ENCODE measurements at regions not wholly inside any gene's neighbourhood (a gene's known extent, or its start where the extent isn't known, plus 50 kb on each side); places are given as distances from the start of the nearest gene placed in this dataset.
"Not testable (repeated sequence)": the region's sequence is repeated elsewhere in the genome, so short reads cannot be mapped to it uniquely, and the experiment has no call there.

DNA sequence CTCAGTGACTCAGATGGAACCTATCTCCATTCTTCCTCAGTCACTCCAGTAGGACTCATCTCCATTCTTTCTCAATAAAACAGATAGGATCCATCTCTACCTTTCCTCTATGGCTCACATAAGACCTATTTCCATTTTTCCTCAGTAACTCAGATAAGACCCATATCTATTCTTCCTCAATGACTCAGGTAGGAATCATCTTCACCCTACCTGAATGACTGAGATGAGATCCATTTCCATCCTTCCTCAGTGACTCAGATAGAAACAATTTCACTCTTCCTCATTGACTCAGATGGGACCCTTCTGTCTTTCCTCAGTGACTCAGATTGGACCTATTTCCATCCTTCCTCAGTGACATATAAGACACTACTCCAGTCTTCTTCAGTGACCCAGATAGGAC, 165.1 kb downstream of the FBXO4 start:
- DNase-seq (ENCODE audit: low read depth) (no peak), FAIRE-seq (no peak)
- H3K36me3 ChIP-seq (ENCODE audit: insufficient read depth, low read length), result no peaks in the 10 kb centered on the region
- no peaks in the 10 kb centered on the region for H3K4me1 ChIP-seq (ENCODE audit: insufficient read depth, low read length)
- H3K4me3 ChIP-seq (ENCODE audit: insufficient read depth, low read depth, low read length), result no peak overlapping the region
- no peaks in the 10 kb centered on the region for H3K4me1 Mint-ChIP-seq (ENCODE audit: low read depth, unreplicated experiment)
- H3K4me3 Mint-ChIP-seq (ENCODE audit: unreplicated experiment), result no peak overlapping the region
- no peaks in the 10 kb centered on the region for H3K27me3 Mint-ChIP-seq (ENCODE audit: low read depth, unreplicated experiment)
- no peak overlapping the region for H2AFZ ChIP-seq (ENCODE audit: low read depth, low read length)
- no peak overlapping the region for H3K27ac ChIP-seq (ENCODE audit: low read depth, low read length)
- no peak overlapping the region for H3K4me2 ChIP-seq (ENCODE audit: low read length)
- TF ChIP-seq EZH2 (IDR thresholded peaks at IDR 0.05; ENCODE audit: insufficient read depth, low read length), result no peak
- TF ChIP-seq, protein P1, sequence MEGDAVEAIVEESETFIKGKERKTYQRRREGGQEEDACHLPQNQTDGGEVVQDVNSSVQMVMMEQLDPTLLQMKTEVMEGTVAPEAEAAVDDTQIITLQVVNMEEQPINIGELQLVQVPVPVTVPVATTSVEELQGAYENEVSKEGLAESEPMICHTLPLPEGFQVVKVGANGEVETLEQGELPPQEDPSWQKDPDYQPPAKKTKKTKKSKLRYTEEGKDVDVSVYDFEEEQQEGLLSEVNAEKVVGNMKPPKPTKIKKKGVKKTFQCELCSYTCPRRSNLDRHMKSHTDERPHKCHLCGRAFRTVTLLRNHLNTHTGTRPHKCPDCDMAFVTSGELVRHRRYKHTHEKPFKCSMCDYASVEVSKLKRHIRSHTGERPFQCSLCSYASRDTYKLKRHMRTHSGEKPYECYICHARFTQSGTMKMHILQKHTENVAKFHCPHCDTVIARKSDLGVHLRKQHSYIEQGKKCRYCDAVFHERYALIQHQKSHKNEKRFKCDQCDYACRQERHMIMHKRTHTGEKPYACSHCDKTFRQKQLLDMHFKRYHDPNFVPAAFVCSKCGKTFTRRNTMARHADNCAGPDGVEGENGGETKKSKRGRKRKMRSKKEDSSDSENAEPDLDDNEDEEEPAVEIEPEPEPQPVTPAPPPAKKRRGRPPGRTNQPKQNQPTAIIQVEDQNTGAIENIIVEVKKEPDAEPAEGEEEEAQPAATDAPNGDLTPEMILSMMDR (IDR thresholded peaks at IDR 0.05; ENCODE audit: insufficient read depth, low read depth, low read length), result no peak
- peaks cover 3% of the 10 kb centered on the region for H3K9me3 Mint-ChIP-seq (ENCODE audit: unreplicated experiment)
- H3K36me3 Mint-ChIP-seq (ENCODE audit: low read depth, unreplicated experiment), result no peaks in the 10 kb centered on the region
- H3K9ac ChIP-seq (ENCODE audit: low read length), result no peak overlapping the region
- no peak overlapping the region for H3K27ac Mint-ChIP-seq (ENCODE audit: unreplicated experiment)
- no peaks in the 10 kb centered on the region for H3K9me3 ChIP-seq (ENCODE audit: insufficient read depth, low read depth, low read length)
- no peaks in the 10 kb centered on the region for H3K27me3 ChIP-seq (ENCODE audit: insufficient read depth, low read length)
- no peaks in the 10 kb centered on the region for H3K79me2 ChIP-seq (ENCODE audit: insufficient read depth, low read length)
- H4K20me1 ChIP-seq (ENCODE audit: insufficient read depth, low read length), result no peaks in the 10 kb centered on the region

GRCh38 chr5:42099846-42100245, 174.8 kb downstream of the FBXO4 start:
- H3K4me3 Mint-ChIP-seq (ENCODE audit: unreplicated experiment); DNase-seq (ENCODE audit: low read depth); H3K27me3 ChIP-seq (ENCODE audit: insufficient read depth, low read length); H3K36me3 Mint-ChIP-seq (ENCODE audit: low read depth, unreplicated experiment); H3K79me2 ChIP-seq (ENCODE audit: insufficient read depth, low read length); H3K27ac Mint-ChIP-seq (ENCODE audit: unreplicated experiment); H3K27ac ChIP-seq (ENCODE audit: low read depth, low read length); H3K9me3 ChIP-seq (ENCODE audit: insufficient read depth, low read depth, low read length); FAIRE-seq; H2AFZ ChIP-seq (ENCODE audit: low read depth, low read length); H3K27me3 Mint-ChIP-seq (ENCODE audit: low read depth, unreplicated experiment); H3K4me1 Mint-ChIP-seq (ENCODE audit: low read depth, unreplicated experiment); H3K4me2 ChIP-seq (ENCODE audit: low read length); H3K4me3 ChIP-seq (ENCODE audit: insufficient read depth, low read depth, low read length); H3K36me3 ChIP-seq (ENCODE audit: insufficient read depth, low read length); H4K20me1 ChIP-seq (ENCODE audit: insufficient read depth, low read length); H3K4me1 ChIP-seq (ENCODE audit: insufficient read depth, low read length); H3K9ac ChIP-seq (ENCODE audit: low read length): not testable (repeated sequence)
- H3K9me3 Mint-ChIP-seq (ENCODE audit: unreplicated experiment), result peaks cover 12% of the 10 kb centered on the region

- Histone ChIP-seq H3K27ac (ENCODE audit: low read depth, low read length) (no peak overlapping the region), H3K4me2 (ENCODE audit: low read length) (no peak overlapping the region), H3K4me1 (ENCODE audit: insufficient read depth, low read length) (no peaks in the 10 kb centered on the region), H3K9ac (ENCODE audit: low read length) (no peak overlapping the region), H3K9me3 (ENCODE audit: insufficient read depth, low read depth, low read length) (no peaks in the 10 kb centered on the region), H3K79me2 (ENCODE audit: insufficient read depth, low read length) (no peaks in the 10 kb centered on the region), H3K27me3 (ENCODE audit: insufficient read depth, low read length) (no peaks in the 10 kb centered on the region), H4K20me1 (ENCODE audit: insufficient read depth, low read length) (no peaks in the 10 kb centered on the region), H2AFZ (ENCODE audit: low read depth, low read length) (no peak overlapping the region), H3K36me3 (ENCODE audit: insufficient read depth, low read length) (no peaks in the 10 kb centered on the region), H3K4me3 (ENCODE audit: insufficient read depth, low read depth, low read length) (no peak overlapping the region)
- no peaks in the 10 kb centered on the region for H3K36me3 Mint-ChIP-seq (ENCODE audit: low read depth, unreplicated experiment)
- H3K9me3 Mint-ChIP-seq (ENCODE audit: unreplicated experiment), result peaks cover 12% of the 10 kb centered on the region
- no peak overlapping the region for H3K4me3 Mint-ChIP-seq (ENCODE audit: unreplicated experiment)
- TF ChIP-seq EZH2 (IDR thresholded peaks at IDR 0.05; ENCODE audit: insufficient read depth, low read length), result no peak
- TF ChIP-seq, protein P1 (IDR thresholded peaks at IDR 0.05; ENCODE audit: insufficient read depth, low read depth, low read length), result no peak
- H3K27me3 Mint-ChIP-seq (ENCODE audit: low read depth, unreplicated experiment), result no peaks in the 10 kb centered on the region
- no peaks in the 10 kb centered on the region for H3K4me1 Mint-ChIP-seq (ENCODE audit: low read depth, unreplicated experiment)
- FAIRE-seq, result no peak
- DNase-seq (ENCODE audit: low read depth), result no peak
- no peak overlapping the region for H3K27ac Mint-ChIP-seq (ENCODE audit: unreplicated experiment)
These were observed 183.4 kb downstream of the FBXO4 start for GRCh38 chr5:42108468-42108867.

Data from astrocyte (in vitro differentiated cells and primary cell).